ENCODE measurements at regions not wholly inside any gene's neighbourhood (a gene's known extent, or its start where the extent isn't known, plus 50 kb on each side); places are given as distances from the start of the nearest gene placed in this dataset.

DNA sequence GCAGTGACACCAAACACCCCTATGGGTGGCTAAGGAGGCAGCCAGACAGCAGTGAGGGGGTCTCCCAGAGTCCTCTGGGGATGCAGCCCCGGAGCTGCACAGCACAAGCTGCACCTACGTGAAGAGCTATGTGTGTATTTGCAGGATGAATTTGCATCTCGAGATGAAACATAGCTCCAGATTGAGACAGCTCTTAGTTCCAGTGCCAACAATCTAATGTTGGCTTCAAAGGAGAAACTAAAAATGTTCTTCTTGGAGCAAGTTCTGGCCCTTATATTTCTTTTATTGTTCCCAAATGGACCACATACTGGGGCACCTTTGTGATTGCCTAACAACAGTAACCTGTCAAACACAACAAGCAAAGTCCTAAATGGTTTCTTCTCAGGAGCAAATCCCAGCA is 233.9 kb downstream of the SLC4A3 start:
- Histone ChIP-seq H3K36me3 (ENCODE audit: insufficient read depth, low read length) (no peaks in the 10 kb centered on the region), H3K4me3 (ENCODE audit: low read length) (no peak overlapping the region), H3K27ac (ENCODE audit: low read depth in 1 of 2, low read length in 2 of 2) (no peak overlapping the region), H3K27me3 (ENCODE audit: control insufficient read depth in 1 of 2, insufficient read depth in 2 of 2, low read length in 2 of 2) (no peaks in the 10 kb centered on the region), H3K9me3 (ENCODE audit: control insufficient read depth in 1 of 2, insufficient read depth in 1 of 2, low read length in 2 of 2) (no peaks in the 10 kb centered on the region), H3K4me1 (ENCODE audit: insufficient read depth, low read length) (no peaks in the 10 kb centered on the region)
- ChIA-PET CTCF (no interaction called here), POLR2A (no interaction called here)
- ATAC-seq (ENCODE audit: poor library complexity) (no peak), DNase-seq (no peak)
- H3K4me3 Mint-ChIP-seq, result no peak overlapping the region
- H3K36me3 Mint-ChIP-seq (ENCODE audit: low read depth), result no peaks in the 10 kb centered on the region
- intact Hi-C loops (cut with DNase I, micrococcal nuclease), result no loop called here
- no peaks in the 10 kb centered on the region for H3K27me3 Mint-ChIP-seq
- TF ChIP-seq, protein P1, sequence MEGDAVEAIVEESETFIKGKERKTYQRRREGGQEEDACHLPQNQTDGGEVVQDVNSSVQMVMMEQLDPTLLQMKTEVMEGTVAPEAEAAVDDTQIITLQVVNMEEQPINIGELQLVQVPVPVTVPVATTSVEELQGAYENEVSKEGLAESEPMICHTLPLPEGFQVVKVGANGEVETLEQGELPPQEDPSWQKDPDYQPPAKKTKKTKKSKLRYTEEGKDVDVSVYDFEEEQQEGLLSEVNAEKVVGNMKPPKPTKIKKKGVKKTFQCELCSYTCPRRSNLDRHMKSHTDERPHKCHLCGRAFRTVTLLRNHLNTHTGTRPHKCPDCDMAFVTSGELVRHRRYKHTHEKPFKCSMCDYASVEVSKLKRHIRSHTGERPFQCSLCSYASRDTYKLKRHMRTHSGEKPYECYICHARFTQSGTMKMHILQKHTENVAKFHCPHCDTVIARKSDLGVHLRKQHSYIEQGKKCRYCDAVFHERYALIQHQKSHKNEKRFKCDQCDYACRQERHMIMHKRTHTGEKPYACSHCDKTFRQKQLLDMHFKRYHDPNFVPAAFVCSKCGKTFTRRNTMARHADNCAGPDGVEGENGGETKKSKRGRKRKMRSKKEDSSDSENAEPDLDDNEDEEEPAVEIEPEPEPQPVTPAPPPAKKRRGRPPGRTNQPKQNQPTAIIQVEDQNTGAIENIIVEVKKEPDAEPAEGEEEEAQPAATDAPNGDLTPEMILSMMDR (IDR thresholded peaks at IDR 0.05), result no peak
- no peak overlapping the region for H3K27ac Mint-ChIP-seq
- H3K4me1 Mint-ChIP-seq (ENCODE audit: low read depth), result no peaks in the 10 kb centered on the region
- H3K9me3 Mint-ChIP-seq, result no peaks in the 10 kb centered on the region

DNA sequence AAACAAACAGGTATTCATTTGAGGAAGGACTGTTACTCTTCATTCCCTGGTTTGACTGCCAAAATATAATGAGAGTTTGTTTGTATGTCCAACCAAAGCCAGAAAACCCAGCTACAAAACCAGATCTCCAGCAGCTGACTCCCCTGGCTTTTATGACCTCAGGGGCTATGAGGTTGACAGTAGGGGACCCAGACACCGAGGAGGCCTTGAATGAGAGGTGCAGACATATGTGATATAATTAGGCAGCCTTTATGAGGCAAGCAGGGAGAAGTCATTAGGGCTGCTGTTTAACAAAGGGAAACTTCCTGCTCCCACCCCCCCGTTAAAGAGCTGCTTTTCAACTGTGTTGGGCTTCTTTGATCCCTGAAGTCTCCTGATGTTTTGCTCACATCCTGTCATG is 236.7 kb downstream of the SLC4A3 start:
- Histone ChIP-seq H3K4me3 (ENCODE audit: low read length) (no peak overlapping the region), H3K36me3 (ENCODE audit: insufficient read depth, low read length) (no peaks in the 10 kb centered on the region), H3K27me3 (ENCODE audit: control insufficient read depth in 1 of 2, insufficient read depth in 2 of 2, low read length in 2 of 2) (no peaks in the 10 kb centered on the region), H3K9me3 (ENCODE audit: control insufficient read depth in 1 of 2, insufficient read depth in 1 of 2, low read length in 2 of 2) (no peaks in the 10 kb centered on the region), H3K27ac (ENCODE audit: low read depth in 1 of 2, low read length in 2 of 2) (no peak overlapping the region), H3K4me1 (ENCODE audit: insufficient read depth, low read length) (no peaks in the 10 kb centered on the region)
- no peaks in the 10 kb centered on the region for H3K36me3 Mint-ChIP-seq (ENCODE audit: low read depth)
- ChIA-PET CTCF (no interaction called here), POLR2A (no interaction called here)
- H3K27me3 Mint-ChIP-seq, result no peaks in the 10 kb centered on the region
- H3K4me3 Mint-ChIP-seq, result no peak overlapping the region
- no peaks in the 10 kb centered on the region for H3K9me3 Mint-ChIP-seq
- DNase-seq (no peak), ATAC-seq (ENCODE audit: poor library complexity) (no peak)
- intact Hi-C loops (cut with DNase I, micrococcal nuclease), result no loop called here
- H3K27ac Mint-ChIP-seq, result no peak overlapping the region
- H3K4me1 Mint-ChIP-seq (ENCODE audit: low read depth), result no peaks in the 10 kb centered on the region
- TF ChIP-seq, protein P1 (IDR thresholded peaks at IDR 0.05), result no peak

DNA sequence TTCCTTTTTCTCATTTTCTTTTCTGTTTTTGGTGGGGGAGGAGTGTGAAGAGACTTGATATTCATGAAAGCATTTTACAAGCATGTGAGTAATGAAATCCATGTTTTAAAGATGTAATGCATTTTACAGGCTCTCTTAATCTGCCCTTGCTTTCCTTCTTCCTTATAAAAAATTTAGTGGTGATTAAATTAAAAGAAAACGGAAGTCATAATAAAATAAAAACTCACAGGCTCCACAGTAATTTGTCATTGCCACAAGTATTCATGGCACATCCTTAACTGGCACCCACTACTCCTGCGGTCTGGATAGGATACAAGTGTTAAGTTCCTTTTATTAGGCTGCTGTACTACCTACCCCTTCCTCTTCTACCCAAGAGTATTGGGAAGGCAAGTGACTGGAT is 241.2 kb downstream of the SLC4A3 start:
- no peak overlapping the region for H3K4me3 ChIP-seq (ENCODE audit: low read length)
- TF ChIP-seq, protein P1 (IDR thresholded peaks at IDR 0.05), result no peak
- ChIA-PET POLR2A (no interaction called here), CTCF (no interaction called here)
- Mint-ChIP-seq H3K27me3 (no peaks in the 10 kb centered on the region), H3K9me3 (no peaks in the 10 kb centered on the region), H3K4me3 (no peak overlapping the region), H3K36me3 (ENCODE audit: low read depth) (no peaks in the 10 kb centered on the region), H3K4me1 (ENCODE audit: low read depth) (no peaks in the 10 kb centered on the region), H3K27ac (no peak overlapping the region)
- H3K27me3 ChIP-seq (ENCODE audit: control insufficient read depth in 1 of 2, insufficient read depth in 2 of 2, low read length in 2 of 2), result no peaks in the 10 kb centered on the region
- H3K36me3 ChIP-seq (ENCODE audit: insufficient read depth, low read length), result no peaks in the 10 kb centered on the region
- no peaks in the 10 kb centered on the region for H3K9me3 ChIP-seq (ENCODE audit: control insufficient read depth in 1 of 2, insufficient read depth in 1 of 2, low read length in 2 of 2)
- H3K4me1 ChIP-seq (ENCODE audit: insufficient read depth, low read length), result no peaks in the 10 kb centered on the region
- DNase-seq, result no peak
- ATAC-seq (ENCODE audit: poor library complexity), result no peak
- H3K27ac ChIP-seq (ENCODE audit: low read depth in 1 of 2, low read length in 2 of 2), result no peak overlapping the region
- intact Hi-C loops (cut with DNase I, micrococcal nuclease), result no loop called here
